OCI-LY3 (cell line): ENCODE measurements at regions not wholly inside any gene's neighbourhood (a gene's known extent, or its start where the extent isn't known, plus 50 kb on each side); places are given as distances from the start of the nearest gene placed in this dataset.
"Not testable (repeated sequence)": the region's sequence is repeated elsewhere in the genome, so short reads cannot be mapped to it uniquely, and the experiment has no call there.

ENCODE experiments used
- EZH2phosphoT487 ChIP-seq: fragments of 200-600 bp; shearing (Covaris generic); IDR thresholded peaks from 2 replicates; pipeline ENCODE4 v1.6.1; 2018; ENCODE audit warnings: antibody characterized with exemption, mixed run types, low read depth
- TF ChIP-seq, protein P1 (sequence below): fragments of 200-600, 300-600 bp; sonication (generic); IDR thresholded peaks from 2 replicates; pipeline ENCODE4 v1.5.1; 2014; ENCODE audit warnings: antibody characterized with exemption, low read length, low read depth

- TF ChIP-seq, protein P1, sequence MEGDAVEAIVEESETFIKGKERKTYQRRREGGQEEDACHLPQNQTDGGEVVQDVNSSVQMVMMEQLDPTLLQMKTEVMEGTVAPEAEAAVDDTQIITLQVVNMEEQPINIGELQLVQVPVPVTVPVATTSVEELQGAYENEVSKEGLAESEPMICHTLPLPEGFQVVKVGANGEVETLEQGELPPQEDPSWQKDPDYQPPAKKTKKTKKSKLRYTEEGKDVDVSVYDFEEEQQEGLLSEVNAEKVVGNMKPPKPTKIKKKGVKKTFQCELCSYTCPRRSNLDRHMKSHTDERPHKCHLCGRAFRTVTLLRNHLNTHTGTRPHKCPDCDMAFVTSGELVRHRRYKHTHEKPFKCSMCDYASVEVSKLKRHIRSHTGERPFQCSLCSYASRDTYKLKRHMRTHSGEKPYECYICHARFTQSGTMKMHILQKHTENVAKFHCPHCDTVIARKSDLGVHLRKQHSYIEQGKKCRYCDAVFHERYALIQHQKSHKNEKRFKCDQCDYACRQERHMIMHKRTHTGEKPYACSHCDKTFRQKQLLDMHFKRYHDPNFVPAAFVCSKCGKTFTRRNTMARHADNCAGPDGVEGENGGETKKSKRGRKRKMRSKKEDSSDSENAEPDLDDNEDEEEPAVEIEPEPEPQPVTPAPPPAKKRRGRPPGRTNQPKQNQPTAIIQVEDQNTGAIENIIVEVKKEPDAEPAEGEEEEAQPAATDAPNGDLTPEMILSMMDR = not testable (repeated sequence)
- TF ChIP-seq EZH2phosphoT487 = not testable (repeated sequence)
Observed at GRCh38 chr11:34781826-34782225, 134.4 kb downstream of the APIP start.
